HT-29 (cell line): ENCODE measurements at regions not wholly inside any gene's neighbourhood (a gene's known extent, or its start where the extent isn't known, plus 50 kb on each side); places are given as distances from the start of the nearest gene placed in this dataset.

Experiments used
- DNase-seq: peaks from one replicate; pipeline ENCODE4 v3.0.0-alpha.2; 2015; ENCODE audit warnings: low spot score

DNA sequence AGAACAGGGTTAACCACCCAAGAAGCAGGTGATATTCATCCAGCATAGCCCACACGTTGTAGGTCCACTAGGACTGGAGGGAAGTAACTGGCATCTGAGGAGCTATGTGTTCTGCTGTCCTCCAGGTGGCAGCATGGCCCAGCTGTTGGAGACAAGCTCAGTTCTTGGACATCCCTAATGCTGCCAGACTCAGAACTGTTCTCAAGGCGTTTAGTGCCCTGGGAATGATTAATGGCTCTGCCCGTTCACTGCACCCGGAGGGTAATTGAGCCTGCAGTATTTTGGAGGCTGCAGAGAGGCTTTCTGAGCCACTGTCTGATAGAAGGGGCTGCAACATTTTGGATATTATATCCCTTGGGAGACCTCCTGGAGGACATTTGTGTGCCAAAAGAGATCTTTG is 521.3 kb upstream of the SEMA6D start:
- peak; percentile 77 for DNase-seq

DNA sequence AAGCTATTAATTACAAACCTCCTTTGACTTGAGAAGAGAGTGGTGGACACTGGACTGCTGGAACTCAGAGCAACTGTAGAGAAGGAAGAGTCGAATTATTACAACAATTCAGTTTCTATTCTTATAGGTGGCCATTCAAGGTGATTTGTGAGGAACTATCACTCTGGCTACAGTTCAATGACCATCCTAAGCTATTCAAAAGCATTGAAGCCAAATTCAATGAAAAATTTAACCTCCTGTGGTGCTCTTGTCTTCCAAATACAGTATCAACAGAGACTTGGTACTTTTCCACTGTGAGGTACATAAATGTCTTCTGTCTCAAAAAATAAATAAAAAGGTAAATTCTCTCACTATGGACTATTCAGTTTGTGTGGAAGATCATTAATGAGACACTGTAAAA is 513.3 kb upstream of the SEMA6D start:
- no peak for DNase-seq

DNA sequence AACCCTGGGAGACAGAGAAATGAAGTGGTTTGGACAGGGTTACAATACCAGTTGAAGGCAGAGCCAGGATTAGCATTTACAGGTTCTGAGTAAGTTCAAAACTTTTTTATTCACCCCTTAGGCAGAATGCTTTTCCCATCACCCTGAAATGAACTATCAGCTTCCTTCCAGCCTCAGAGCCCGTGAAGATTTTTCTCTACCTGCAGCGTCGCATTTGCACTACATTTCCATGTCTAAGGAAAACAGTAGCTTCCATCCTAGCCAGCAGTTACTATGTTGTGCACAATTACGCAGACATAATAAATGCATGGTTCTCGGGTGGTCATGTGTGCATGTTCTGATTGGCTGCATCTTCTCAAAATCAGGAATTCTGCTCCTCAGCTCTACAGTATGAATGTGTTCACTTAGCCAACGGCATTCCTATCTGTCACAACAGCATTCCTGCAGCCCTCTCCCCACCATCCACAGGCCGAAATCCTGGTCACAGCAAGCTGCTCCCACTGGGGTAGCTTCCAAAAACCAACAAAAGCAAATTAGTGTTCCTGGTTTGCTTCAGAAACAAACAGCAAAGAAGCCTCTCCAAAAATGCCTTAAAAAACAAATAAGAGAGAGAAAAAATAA is 510.8 kb upstream of the SEMA6D start:
- no peak for DNase-seq

DNA sequence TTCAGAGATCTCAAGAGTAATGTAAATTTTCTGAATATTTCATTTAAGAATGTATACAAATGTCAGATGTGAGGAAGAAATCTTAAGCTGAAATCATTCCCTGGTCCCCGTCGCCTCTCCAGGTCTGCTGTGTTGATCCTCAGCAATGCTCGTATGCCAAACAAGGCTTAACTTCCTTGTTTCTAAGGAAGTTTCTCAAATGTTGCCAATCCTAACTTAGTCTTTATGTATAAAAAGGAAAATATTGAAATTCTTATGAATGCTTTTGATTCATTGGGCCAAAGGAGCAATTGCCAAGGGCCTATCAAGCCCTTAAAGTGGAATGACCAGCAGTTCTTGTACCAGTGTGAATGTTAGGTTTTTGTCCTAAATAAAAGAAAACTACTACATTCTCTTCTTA is 507.7 kb upstream of the SEMA6D start:
- DNase-seq, result no peak

DNA sequence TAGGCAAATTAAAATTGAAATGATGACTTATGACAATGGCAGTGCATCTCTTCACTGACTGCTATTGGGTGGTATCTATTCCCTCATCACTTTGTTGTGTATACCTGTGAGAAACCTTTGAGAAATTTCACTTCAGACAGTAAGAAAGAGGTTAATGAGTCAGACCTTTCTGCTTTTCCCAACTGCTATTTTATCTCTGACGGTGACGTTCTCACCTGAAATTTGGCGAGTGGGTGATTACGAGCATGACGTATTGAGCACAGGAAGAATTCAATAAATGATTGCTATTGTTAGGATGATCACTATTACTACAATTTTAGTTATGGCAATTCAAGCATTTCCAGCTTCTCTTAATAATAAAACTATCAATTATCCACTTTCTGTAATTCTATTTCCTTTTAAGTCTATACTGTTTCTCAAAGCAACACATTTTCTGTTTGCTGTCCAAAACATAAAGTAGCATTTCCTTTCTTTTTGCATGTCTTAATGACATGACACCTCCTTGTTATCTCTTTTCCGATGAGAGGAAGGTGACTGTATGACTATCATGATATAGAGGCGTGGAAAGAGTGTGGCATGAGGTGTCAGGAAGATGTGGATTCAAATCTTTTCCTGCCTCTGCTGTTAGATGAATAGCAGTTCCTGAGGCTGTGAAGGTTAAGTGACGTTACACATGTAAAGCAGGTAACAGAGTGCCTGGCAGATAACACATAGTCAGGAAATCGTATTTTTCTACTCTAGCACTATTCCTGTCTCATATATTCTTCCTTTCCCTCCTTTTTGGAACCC is 504.9 kb upstream of the SEMA6D start:
- no peak for DNase-seq

DNA sequence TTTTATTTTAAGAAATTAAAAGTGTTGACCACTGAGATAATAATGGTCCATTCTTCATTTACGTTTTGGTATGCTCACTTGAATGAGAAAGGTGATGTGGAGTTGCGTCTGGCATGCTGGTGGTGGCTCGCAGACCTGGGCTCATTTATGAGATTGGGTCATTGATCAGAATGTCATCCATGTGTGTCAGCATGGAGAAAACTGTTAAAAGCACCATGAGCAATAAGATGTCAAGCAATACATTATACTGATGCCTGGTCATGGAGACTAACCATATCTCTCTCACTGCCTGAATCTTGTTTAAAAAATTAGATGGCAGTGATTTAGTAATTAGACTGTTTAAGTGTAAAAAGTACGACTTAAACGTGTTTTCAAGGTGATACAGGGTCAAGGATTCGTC is 503.4 kb upstream of the SEMA6D start:
- no peak for DNase-seq

DNA sequence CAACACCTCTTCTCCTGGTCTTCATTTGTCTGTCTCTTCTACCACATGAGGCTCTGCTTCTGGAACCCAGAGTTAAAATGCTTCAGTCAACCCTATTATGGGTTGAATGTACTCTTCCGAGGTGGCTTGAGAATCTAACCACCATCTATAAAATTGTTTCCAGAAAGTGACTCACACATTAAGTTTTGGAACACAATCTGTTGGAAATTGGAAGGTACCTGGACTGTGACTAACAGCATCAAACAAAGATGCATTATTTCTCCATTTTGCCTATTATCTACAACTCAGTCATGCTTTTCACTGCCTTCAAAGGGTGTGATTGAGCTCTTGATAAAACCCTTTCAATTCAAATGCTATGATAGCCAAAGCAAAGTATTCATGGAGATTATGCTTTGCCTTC is 499.0 kb upstream of the SEMA6D start:
- DNase-seq, result no peak

DNA sequence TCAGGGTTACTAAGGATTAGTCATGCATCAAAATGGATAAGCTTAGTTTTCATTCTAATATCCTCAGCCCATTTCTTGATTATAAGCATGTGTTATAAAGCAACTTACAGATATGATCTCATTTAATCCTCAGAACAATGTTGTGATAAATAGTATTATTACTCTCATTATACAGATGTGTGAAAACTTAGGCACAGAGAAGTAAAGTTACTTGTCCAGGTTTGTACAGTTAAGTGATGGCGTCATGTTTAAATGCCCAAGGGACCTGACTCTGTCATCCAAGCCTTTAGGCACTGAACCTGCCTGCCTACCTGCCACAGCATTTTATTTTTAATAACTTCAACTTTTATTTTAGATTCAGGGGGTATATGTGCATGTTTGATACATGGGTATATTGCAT is 472.9 kb upstream of the SEMA6D start:
- DNase-seq, result no peak

DNA sequence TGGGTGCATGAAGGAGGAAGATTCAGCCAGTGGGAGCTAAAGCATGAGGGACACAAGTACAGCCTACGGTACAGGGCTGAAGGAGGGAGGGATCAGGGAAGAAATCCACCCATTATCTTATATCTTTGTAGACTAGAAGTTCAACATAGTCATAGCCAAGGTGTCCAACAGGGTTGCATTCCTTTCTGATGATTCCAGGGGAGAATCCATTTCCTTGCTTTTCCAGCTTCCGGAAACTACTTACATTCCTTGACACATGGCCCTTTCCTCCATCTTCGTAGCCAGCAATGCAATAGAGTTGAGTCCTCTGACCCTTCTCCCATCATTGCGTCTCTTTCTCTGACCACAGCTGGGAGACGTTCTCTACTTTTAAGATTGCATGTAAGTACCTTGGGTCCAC is 471.0 kb upstream of the SEMA6D start:
- DNase-seq, result no peak

DNA sequence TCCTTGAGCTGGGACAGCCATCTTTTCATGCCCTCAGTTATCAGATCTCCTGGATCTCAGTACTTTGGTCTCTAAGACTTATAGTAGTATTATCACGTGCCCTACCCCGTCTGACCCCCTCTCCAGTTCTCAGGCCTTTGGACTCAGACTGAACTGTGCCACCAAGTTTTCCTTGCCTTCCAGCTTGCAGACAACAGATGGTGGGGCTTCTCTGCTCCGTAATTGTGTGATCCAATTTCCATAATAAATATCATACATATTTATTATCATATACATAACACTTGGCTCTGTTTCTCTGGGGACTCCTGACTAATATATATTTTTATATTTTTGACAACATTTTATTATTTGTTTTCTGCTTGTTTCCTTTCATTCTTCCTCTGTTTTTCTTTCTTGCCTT is 458.8 kb upstream of the SEMA6D start:
- DNase-seq, result no peak

DNA sequence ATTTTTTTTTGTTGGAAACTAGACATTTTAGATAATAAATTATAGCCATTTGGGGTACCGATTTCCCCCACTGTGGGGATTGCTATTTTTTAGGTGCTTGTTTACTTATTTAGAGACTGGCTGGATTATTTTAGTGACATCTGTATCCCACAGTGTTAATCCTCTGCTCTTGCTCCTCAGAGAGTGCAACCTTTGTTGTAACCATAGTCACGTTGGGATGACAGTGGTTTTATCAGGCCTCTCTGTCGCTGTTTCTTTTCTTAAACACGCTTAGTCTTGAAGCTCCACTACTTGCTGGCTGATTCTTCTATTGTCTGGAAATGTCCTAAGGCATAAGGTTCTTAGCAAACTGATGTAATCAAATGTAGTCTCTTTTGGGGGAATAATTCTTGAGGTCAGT is 451.6 kb upstream of the SEMA6D start:
- no peak for DNase-seq

DNA sequence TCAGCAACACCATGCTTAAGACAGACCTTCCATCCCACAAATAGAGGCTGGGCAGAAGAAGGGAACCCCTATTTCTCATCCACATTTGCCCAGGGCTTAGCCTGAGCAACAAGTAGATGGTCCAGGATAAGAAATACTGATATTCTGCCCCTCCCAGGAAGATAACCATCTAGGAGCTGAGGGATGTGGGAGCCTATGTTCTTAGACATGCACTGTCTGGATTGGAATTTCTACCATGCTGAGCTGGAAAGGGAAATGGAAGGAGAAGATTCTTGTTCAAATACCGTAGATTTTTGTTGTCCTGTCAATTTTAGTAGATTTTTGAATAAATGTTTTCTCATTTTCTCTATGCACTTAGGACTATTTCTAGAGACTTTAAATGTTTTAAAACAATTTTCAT is 450.7 kb upstream of the SEMA6D start:
- no peak for DNase-seq

DNA sequence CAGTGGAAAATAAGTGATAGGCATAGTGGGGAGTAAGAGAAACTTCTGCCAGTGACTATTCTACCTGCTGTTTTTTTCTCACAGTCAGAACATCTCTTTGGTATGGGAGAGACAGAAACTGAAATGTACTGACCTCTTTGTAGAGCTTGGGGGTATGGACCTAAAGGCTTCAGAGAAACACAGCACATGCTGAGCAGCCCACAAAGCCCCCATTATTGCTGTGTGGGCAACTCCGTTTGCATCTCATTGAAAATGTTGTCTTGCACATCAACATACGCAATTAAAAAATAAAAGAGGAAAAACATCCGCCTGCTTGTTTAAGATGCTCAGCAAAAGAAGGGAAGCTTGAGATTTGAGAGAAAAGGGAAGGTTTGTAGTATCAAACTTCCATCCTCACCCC is 443.4 kb upstream of the SEMA6D start:
- no peak for DNase-seq

DNA sequence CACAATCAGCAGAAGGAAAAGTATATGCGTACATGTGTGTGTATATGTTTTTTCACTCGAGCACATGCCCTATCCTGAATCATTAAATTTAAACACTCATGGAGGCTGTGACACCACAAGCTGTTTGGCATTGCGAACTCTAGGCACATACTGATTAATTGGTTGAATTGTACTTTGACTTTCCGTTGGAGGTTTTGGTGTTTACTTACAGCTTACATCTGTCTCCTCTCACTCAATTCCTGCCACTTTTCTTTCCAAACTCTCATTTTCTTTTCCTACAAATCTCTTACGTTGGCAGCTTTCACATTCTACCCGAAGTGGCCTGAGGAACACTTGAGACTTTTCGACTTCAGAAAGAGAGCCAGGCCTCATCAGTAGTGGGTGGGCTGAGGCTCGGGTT is 434.1 kb upstream of the SEMA6D start:
- no peak for DNase-seq

DNA sequence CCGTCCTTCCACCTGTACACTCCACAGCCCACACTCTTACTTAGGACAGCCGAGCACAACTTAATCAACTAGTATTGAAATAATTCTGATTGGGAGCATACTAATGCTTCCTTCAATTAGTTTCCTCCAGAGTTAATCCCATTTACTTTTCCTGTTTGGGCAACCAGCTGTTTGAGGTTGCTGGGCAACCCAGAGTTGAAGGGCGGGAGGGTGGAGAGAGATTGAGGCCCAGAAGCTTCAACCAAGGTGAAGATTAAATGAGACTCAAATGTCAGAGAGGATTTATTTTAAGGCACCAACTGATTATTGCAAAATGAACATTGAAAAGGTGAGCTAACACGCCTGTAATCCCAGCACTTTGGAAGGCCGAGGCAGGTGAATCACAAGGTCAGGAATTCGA is 428.5 kb upstream of the SEMA6D start:
- DNase-seq, result no peak

DNA sequence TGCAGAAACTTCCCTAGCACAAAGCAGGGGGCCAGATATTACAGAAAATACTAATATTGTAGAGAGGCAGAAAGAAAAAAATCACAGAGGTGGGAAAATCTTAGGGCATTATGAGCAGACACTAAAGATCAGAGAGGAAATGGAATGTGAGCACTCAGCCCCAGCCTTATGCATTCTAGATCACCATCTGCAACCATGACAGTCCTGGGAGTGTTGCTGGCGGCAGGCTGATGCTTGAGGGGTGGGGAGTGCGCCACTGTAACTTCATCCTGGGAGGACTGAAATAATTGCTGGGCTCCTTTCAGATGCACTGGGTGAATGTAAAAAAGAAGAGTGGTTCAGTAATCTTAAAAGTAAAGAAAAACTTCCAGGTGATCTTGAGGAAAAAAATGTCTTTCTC is 427.6 kb upstream of the SEMA6D start:
- no peak for DNase-seq

DNA sequence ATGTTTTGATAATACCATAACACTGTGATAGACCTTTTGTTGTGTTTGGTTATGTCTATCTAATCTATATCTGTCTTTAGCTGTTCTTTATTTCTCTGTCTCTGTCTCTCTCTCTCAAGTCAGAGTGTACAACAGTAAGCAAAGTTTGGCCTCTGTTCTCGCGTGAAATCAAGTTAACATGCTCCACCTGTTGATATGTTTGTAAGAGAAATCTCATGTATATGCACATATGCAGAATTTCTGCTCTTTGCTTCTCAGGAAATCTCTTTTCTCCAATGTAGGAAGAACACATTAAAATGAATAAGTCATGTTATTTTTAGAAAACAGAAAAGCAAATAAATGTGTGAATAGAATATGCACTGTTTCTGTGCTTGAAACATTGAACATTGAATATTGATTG is 425.5 kb upstream of the SEMA6D start:
- DNase-seq, result no peak

DNA sequence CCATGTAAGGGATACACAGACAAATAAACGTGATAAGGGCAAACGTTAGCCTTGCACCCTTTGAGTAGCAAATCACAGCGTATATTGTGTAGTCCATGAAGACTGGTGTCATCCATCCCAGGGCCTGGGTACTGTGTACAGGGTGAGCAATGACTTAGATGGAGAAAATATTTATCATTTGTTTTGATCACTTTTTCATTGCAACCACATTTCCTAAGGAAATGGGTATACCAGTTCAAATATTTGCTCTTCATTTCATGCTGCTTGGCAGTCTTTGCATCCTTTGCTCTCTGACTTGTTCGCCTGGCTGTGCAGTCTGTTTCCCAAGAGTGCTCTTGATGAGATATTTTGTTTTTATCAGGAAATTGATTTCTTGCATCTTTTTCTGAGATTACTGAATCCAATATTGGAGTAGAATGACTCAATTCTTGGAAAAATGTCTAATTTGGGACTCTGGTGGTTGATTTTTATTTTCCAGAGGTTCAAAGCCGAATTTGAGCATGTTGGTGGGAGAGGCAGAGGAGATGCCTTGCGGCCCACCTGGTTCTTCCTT is 424.6 kb upstream of the SEMA6D start:
- DNase-seq, result no peak

DNA sequence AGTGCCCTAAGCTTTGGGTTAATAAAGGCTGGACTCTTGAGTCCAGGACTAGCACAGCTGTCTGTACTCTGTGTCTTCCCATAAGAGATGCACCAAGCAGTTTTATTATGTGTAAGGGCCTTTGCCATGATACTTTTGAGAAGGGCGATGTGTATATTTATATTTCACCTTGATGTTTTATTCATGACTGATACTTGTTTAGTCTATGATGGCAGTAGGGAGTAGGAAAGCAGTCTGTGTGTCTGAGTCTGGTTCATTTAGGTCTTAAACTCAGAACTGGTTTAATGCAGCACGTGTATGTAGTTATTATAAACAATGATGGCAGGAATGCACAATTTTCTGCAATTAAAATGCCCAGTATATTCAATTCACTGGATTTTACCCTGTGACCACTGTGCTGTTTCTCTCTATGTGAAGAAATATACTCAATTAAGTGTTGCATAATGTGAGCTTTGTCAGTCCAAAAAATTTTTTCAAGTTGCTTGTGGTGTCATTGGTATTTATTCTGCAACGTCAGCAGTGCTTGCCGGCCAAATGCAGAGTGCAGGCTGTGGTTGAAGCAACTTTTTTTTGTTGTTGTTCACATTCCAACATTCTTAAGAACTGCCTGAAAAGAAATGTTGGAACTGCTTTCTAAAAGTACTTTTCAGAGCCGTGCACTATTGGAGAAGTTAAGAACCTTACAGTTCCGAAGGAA is 423.7 kb upstream of the SEMA6D start:
- no peak for DNase-seq

DNA sequence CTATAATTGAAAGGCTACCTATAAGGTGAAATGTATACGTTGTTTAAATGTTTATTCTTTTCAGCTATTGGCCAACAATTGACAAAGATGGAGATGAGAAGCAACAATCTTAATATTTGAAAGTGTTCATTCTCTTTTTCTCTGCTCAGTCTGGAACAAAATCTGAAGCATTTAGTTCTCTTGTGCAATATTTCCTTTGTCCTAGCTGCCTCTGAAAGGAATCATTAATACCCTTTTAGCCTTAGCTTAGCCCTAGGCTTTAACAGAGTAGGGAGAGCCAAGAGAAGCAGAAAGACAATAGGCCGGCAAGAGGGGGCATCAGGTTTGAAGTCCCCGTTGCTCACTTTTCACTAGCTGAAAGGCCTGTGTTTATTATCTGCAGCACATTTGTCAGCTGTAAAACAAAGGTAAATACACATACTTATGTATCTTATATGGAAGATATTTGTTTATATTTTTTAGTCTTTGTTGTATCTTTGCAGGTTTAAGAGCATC is 422.5 kb upstream of the SEMA6D start:
- DNase-seq, result no peak

DNA sequence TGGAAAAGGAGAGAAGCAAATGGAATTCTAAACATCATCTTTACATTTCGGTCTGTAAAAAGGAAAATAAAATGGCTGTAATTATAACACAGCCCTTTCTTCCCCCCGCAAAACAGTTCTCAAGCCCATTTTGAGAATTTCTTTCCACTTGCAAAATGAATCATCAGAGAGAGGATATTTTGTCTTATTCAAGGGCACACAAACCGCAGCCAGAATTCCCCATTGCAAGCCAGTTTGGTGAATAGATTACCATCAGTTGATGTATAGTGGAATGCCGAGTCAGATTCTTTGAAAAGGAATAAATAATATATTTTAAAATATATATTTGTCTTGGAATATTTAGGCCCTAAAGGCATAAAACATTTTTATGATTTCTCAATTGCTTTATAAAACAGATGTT is 420.4 kb upstream of the SEMA6D start:
- no peak for DNase-seq

DNA sequence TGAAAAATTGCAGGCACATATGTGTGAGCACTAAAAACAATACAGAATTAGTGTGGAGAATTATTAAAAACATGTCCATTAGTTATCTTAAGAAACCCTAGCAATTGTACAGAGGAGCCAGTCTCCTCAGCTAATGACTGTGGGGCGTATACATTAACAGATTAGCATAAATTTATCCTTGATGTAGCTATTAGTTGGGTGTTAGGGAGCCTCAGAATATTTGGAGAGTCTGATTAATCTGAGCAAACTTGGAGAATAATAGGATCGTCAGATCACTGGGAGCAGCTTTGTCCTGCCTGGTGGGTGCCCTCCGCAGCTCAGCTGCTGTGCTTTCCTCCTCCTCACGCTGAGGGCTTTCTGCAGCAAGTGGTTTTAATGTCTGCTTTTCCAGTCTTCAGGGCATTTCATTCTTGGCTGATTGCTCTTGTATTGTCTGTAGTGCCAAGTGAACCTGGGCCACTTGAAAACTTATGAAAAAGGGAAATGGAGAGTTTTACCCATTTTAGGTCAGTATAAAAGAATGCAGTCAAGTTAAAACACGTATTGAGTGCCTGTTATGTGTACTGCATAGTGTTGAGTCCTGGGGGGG is 417.4 kb upstream of the SEMA6D start:
- DNase-seq, result no peak
